ENCODE measurements at regions not wholly inside any gene's neighbourhood (a gene's known extent, or its start where the extent isn't known, plus 50 kb on each side); places are given as distances from the start of the nearest gene placed in this dataset.

- TF ChIP-seq TAF1 (IDR thresholded peaks at IDR 0.05; ENCODE audit: low read depth) (no peak), TCF12 (IDR thresholded peaks at IDR 0.05; ENCODE audit: low read depth) (no peak), NFIC (IDR thresholded peaks at IDR 0.05) (no peak), CREB1 (IDR thresholded peaks at IDR 0.05; ENCODE audit: low read depth) (no peak), FOXM1 (IDR thresholded peaks at IDR 0.05; ENCODE audit: borderline replicate concordance, low read depth) (no peak), USF1 (IDR thresholded peaks at IDR 0.05) (no peak), MAX (IDR thresholded peaks at IDR 0.05) (no peak), RAD21 (IDR thresholded peaks at IDR 0.05; ENCODE audit: low read depth) (no peak), YY1 (IDR thresholded peaks at IDR 0.05; ENCODE audit: low read depth) (no peak), EP300 (IDR thresholded peaks at IDR 0.05; ENCODE audit: borderline replicate concordance) (no peak), REST (IDR thresholded peaks at IDR 0.05; ENCODE audit: low read depth) (no peak), EGR1 (IDR thresholded peaks at IDR 0.05) (no peak), ZBTB7A (IDR thresholded peaks at IDR 0.05; ENCODE audit: low read depth) (no peak), TEAD4 (IDR thresholded peaks at IDR 0.05) (no peak), CEBPB (IDR thresholded peaks at IDR 0.05) (no peak)
These were observed 226.1 kb upstream of the SH3BP4 start for GRCh38 chr2:234725528-234726264.

- no peak for TF ChIP-seq CREB1 (IDR thresholded peaks at IDR 0.05; ENCODE audit: low read depth)
- TF ChIP-seq REST (IDR thresholded peaks at IDR 0.05; ENCODE audit: low read depth), result no peak
- no peak for TF ChIP-seq EP300 (IDR thresholded peaks at IDR 0.05; ENCODE audit: borderline replicate concordance)
- no peak for TF ChIP-seq TCF12 (IDR thresholded peaks at IDR 0.05; ENCODE audit: low read depth)
- TF ChIP-seq RAD21 (IDR thresholded peaks at IDR 0.05; ENCODE audit: low read depth), result no peak
- TF ChIP-seq ZBTB7A (IDR thresholded peaks at IDR 0.05; ENCODE audit: low read depth), result no peak
- no peak for TF ChIP-seq NFIC (IDR thresholded peaks at IDR 0.05)
- TF ChIP-seq USF1 (IDR thresholded peaks at IDR 0.05), result no peak
- no peak for TF ChIP-seq TAF1 (IDR thresholded peaks at IDR 0.05; ENCODE audit: low read depth)
- TF ChIP-seq YY1 (IDR thresholded peaks at IDR 0.05; ENCODE audit: low read depth), result no peak
- no peak for TF ChIP-seq MAX (IDR thresholded peaks at IDR 0.05)
- no peak for TF ChIP-seq FOXM1 (IDR thresholded peaks at IDR 0.05; ENCODE audit: borderline replicate concordance, low read depth)
- TF ChIP-seq EGR1 (IDR thresholded peaks at IDR 0.05), result no peak
- no peak for TF ChIP-seq CEBPB (IDR thresholded peaks at IDR 0.05)
- no peak for TF ChIP-seq TEAD4 (IDR thresholded peaks at IDR 0.05)
These were observed 227.0 kb upstream of the SH3BP4 start for GRCh38 chr2:234724850-234725249.

GRCh38 chr2:234723400-234723799 is 226.5 kb upstream of the ARL4C start:
- TF ChIP-seq TCF12 (IDR thresholded peaks at IDR 0.05; ENCODE audit: low read depth) (no peak), FOXM1 (IDR thresholded peaks at IDR 0.05; ENCODE audit: borderline replicate concordance, low read depth) (no peak), RAD21 (IDR thresholded peaks at IDR 0.05; ENCODE audit: low read depth) (no peak), TAF1 (IDR thresholded peaks at IDR 0.05; ENCODE audit: low read depth) (no peak), TEAD4 (IDR thresholded peaks at IDR 0.05) (no peak), NFIC (IDR thresholded peaks at IDR 0.05) (no peak), MAX (IDR thresholded peaks at IDR 0.05) (no peak), YY1 (IDR thresholded peaks at IDR 0.05; ENCODE audit: low read depth) (no peak), CREB1 (IDR thresholded peaks at IDR 0.05; ENCODE audit: low read depth) (no peak), REST (IDR thresholded peaks at IDR 0.05; ENCODE audit: low read depth) (no peak), USF1 (IDR thresholded peaks at IDR 0.05) (no peak), CEBPB (IDR thresholded peaks at IDR 0.05) (no peak), ZBTB7A (IDR thresholded peaks at IDR 0.05; ENCODE audit: low read depth) (no peak), EP300 (IDR thresholded peaks at IDR 0.05; ENCODE audit: borderline replicate concordance) (no peak), EGR1 (IDR thresholded peaks at IDR 0.05) (no peak)
